ENCODE measurements at regions not wholly inside any gene's neighbourhood (a gene's known extent, or its start where the extent isn't known, plus 50 kb on each side); places are given as distances from the start of the nearest gene placed in this dataset.

- Histone ChIP-seq H3K4me1 (ENCODE audit: control insufficient read depth in 1 of 2, insufficient read depth in 1 of 2, low read depth in 1 of 2, low read length in 1 of 2) (no peaks in the 10 kb centered on the region), H3K27ac (no peak overlapping the region), H3K36me3 (no peaks in the 10 kb centered on the region), H3K4me3 (ENCODE audit: low read depth in 1 of 2, low read length in 1 of 2) (no peak overlapping the region), H3K27me3 (no peaks in the 10 kb centered on the region), H3K9me3 (no peaks in the 10 kb centered on the region)
- TF ChIP-seq, protein P1, sequence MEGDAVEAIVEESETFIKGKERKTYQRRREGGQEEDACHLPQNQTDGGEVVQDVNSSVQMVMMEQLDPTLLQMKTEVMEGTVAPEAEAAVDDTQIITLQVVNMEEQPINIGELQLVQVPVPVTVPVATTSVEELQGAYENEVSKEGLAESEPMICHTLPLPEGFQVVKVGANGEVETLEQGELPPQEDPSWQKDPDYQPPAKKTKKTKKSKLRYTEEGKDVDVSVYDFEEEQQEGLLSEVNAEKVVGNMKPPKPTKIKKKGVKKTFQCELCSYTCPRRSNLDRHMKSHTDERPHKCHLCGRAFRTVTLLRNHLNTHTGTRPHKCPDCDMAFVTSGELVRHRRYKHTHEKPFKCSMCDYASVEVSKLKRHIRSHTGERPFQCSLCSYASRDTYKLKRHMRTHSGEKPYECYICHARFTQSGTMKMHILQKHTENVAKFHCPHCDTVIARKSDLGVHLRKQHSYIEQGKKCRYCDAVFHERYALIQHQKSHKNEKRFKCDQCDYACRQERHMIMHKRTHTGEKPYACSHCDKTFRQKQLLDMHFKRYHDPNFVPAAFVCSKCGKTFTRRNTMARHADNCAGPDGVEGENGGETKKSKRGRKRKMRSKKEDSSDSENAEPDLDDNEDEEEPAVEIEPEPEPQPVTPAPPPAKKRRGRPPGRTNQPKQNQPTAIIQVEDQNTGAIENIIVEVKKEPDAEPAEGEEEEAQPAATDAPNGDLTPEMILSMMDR (IDR thresholded peaks at IDR 0.05), result no peak
These were observed 311.7 kb upstream of the CCDC196 start for GRCh38 chr14:66174453-66174891.

GRCh38 chr14:66177935-66178334 is 308.2 kb upstream of the CCDC196 start:
- no peaks in the 10 kb centered on the region for H3K9me3 ChIP-seq

GRCh38 chr14:66196670-66197069 is 289.5 kb upstream of the CCDC196 start:
- Histone ChIP-seq H3K9me3 (no peaks in the 10 kb centered on the region), H3K27me3 (no peaks in the 10 kb centered on the region), H3K4me1 (ENCODE audit: control insufficient read depth in 1 of 2, insufficient read depth in 1 of 2, low read depth in 1 of 2, low read length in 1 of 2) (no peaks in the 10 kb centered on the region), H3K4me3 (ENCODE audit: low read depth in 1 of 2, low read length in 1 of 2) (no peak overlapping the region), H3K27ac (no peak overlapping the region), H3K36me3 (no peaks in the 10 kb centered on the region)
- TF ChIP-seq, protein P1 (IDR thresholded peaks at IDR 0.05), result no peak

More at GRCh38 chr14:66177935-66178334, 308.2 kb upstream of the CCDC196 start:
- no peak overlapping the region for H3K4me3 ChIP-seq (ENCODE audit: low read depth in 1 of 2, low read length in 1 of 2)
- no peaks in the 10 kb centered on the region for H3K36me3 ChIP-seq
- H3K4me1 ChIP-seq (ENCODE audit: control insufficient read depth in 1 of 2, insufficient read depth in 1 of 2, low read depth in 1 of 2, low read length in 1 of 2), result no peaks in the 10 kb centered on the region
- TF ChIP-seq, protein P1 (IDR thresholded peaks at IDR 0.05), result no peak
- no peaks in the 10 kb centered on the region for H3K27me3 ChIP-seq
- H3K27ac ChIP-seq, result no peak overlapping the region

DNA sequence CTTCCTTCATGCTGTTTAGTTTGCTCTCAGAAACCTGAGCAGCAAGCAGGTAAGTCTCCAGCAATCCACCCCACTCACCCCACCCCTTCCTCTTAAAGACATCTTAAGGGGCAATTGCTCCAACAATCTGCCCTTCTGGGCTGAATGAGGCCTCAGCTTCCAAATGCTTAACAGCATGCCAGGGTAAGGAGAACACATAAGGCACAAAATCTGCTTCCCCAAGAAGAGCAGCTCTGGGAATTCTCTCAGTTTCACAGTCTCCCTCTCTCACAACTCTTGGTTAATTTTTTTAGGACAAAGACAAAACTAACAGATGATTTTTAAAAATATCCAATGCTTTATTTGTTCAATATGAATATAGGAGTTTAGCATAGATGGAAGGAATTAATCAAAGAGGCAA is 288.9 kb upstream of the CCDC196 start:
- TF ChIP-seq, protein P1 (IDR thresholded peaks at IDR 0.05), result no peak
- H3K27ac ChIP-seq, result no peak overlapping the region
- no peak overlapping the region for H3K4me3 ChIP-seq (ENCODE audit: low read depth in 1 of 2, low read length in 1 of 2)
- H3K9me3 ChIP-seq, result no peaks in the 10 kb centered on the region
- H3K4me1 ChIP-seq (ENCODE audit: control insufficient read depth in 1 of 2, insufficient read depth in 1 of 2, low read depth in 1 of 2, low read length in 1 of 2), result no peaks in the 10 kb centered on the region
- H3K27me3 ChIP-seq, result no peaks in the 10 kb centered on the region
- H3K36me3 ChIP-seq, result no peaks in the 10 kb centered on the region

DNA sequence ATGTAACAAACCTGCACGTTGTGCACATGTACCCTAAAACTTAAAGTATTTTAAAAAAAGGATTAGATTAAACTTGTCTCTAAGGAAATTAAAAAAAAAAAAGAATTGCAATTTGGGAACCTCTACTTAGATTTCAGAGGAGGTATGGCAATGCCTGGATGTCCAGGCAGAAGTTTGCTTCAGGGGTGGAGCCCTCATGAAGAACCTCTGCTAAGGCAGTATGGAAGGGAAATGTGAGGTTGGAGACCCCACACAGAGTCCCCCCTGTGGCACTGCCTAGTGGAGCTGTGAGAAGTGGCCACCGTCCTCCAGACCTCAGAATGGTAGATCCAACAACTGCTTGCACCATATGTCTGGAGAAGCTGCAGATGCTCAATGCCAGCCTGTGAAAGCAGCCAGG is 279.6 kb upstream of the CCDC196 start:
- H3K4me3 ChIP-seq (ENCODE audit: low read depth in 1 of 2, low read length in 1 of 2), result no peak overlapping the region

More for the DNA sequence above, 279.6 kb upstream of the CCDC196 start:
- H3K27me3 ChIP-seq, result no peaks in the 10 kb centered on the region
- no peaks in the 10 kb centered on the region for H3K9me3 ChIP-seq
- no peak overlapping the region for H3K27ac ChIP-seq
- no peaks in the 10 kb centered on the region for H3K4me1 ChIP-seq (ENCODE audit: control insufficient read depth in 1 of 2, insufficient read depth in 1 of 2, low read depth in 1 of 2, low read length in 1 of 2)
- no peaks in the 10 kb centered on the region for H3K36me3 ChIP-seq
- TF ChIP-seq, protein P1 (IDR thresholded peaks at IDR 0.05), result no peak

Measured in neutrophil (primary cell).